ENCODE measurements at regions not wholly inside any gene's neighbourhood (a gene's known extent, or its start where the extent isn't known, plus 50 kb on each side); places are given as distances from the start of the nearest gene placed in this dataset.

- TF ChIP-seq POLR2A (IDR thresholded peaks at IDR 0.05; ENCODE audit: control extremely low read depth in 1 of 2, low read depth in 2 of 2, low read length in 2 of 2): no peak
- TF ChIP-seq CTCF (IDR thresholded peaks at IDR 0.05; ENCODE audit: control extremely low read depth in 1 of 3, insufficient read depth in 1 of 3, low read depth in 1 of 3, low read length in 3 of 3): no peak
- no peak for TF ChIP-seq POLR2AphosphoS5 (IDR thresholded peaks at IDR 0.05; ENCODE audit: low read depth, low read length)
- TF ChIP-seq NANOG (IDR thresholded peaks at IDR 0.05; ENCODE audit: insufficient read depth, low read depth, low read length, poor library complexity, severe bottlenecking): no peak
- no peak for TF ChIP-seq CEBPB (IDR thresholded peaks at IDR 0.05; ENCODE audit: low read depth, low read length)
- no peak for TF ChIP-seq SRF (IDR thresholded peaks at IDR 0.05; ENCODE audit: low read depth, low read length)
- TF ChIP-seq GABPA (IDR thresholded peaks at IDR 0.05; ENCODE audit: borderline replicate concordance, insufficient read depth, low read length): no peak
- TF ChIP-seq USF2 (IDR thresholded peaks at IDR 0.05; ENCODE audit: low read length): no peak
- TF ChIP-seq TAF1 (IDR thresholded peaks at IDR 0.05; ENCODE audit: low read depth, low read length): no peak
- TF ChIP-seq EP300 (IDR thresholded peaks at IDR 0.05; ENCODE audit: borderline replicate concordance in 1 of 2, low read depth in 2 of 2, low read length in 2 of 2): no peak
- no peak for TF ChIP-seq SIX5 (IDR thresholded peaks at IDR 0.05; ENCODE audit: low read depth, low read length)
Observed at GRCh38 chr9:26308328-26308727, 584.3 kb downstream of the CAAP1 start.
